A673 (cell line): ENCODE measurements at regions not wholly inside any gene's neighbourhood (a gene's known extent, or its start where the extent isn't known, plus 50 kb on each side); places are given as distances from the start of the nearest gene placed in this dataset.

Source experiments
- CTCF ChIP-seq: fragments of 300-800, 200-600 bp; sonication (generic); conservative IDR thresholded peaks from 2 replicates; pipeline ENCODE4 v1.5.1; 2017; ENCODE audit warnings: low read depth, mild to moderate bottlenecking, antibody characterized with exemption, low read length, moderate library complexity, mixed read lengths
- EZH2 ChIP-seq: fragments of 200-600 bp; sonication (generic); IDR thresholded peaks from 2 replicates; pipeline ENCODE4 v1.6.1; 2017; ENCODE audit warnings: borderline replicate concordance, low read depth, mild to moderate bottlenecking, mixed read lengths, antibody characterized with exemption, low read length; ENCODE audit not compliant: poor library complexity, severe bottlenecking

GRCh38 chr10:128854204-128854603, 612.8 kb upstream of the MGMT start:
- TF ChIP-seq CTCF (no peak), EZH2 (no peak)
